Muscle of leg (tissue), 3 donors: ENCODE measurements at regions not wholly inside any gene's neighbourhood (a gene's known extent, or its start where the extent isn't known, plus 50 kb on each side); places are given as distances from the start of the nearest gene placed in this dataset.

Source experiments
- DNase-seq: peaks from one replicate; pipeline ENCODE4 v3.0.0; 2013
- H3K27ac ChIP-seq: one replicate; pipeline ENCODE4 v1.5.1; 2013; ENCODE audit warnings: mild to moderate bottlenecking, low read length, control low read depth
- H3K27me3 ChIP-seq: one replicate; pipeline ENCODE4 v1.6.1; 2013; ENCODE audit warnings: low read length; ENCODE audit not compliant: control insufficient read depth, insufficient read depth
- H3K36me3 ChIP-seq: one replicate; pipeline ENCODE4 v1.6.1; 2013; ENCODE audit warnings: low read length; ENCODE audit not compliant: control insufficient read depth, insufficient read depth
- H3K4me1 ChIP-seq: one replicate; pipeline ENCODE4 v1.6.1; 2013; ENCODE audit warnings: low read length; ENCODE audit not compliant: control insufficient read depth, insufficient read depth
- H3K4me3 ChIP-seq: one replicate; pipeline ENCODE4 v1.5.1; 2013; ENCODE audit warnings: low read length, control low read depth
- H3K9me3 ChIP-seq: replicated peaks from 2 replicates; pipeline ENCODE4 v1.6.1; 2013; ENCODE audit warnings: low read depth, low read length; ENCODE audit not compliant: control insufficient read depth
- WGBS: methylation state at CpG from one replicate; pipeline ENCODE4 v1.1.5; 2013; ENCODE audit warnings: missing lambda C conversion rate; ENCODE audit not compliant: insufficient coverage; 5-methylcytosine and 5-hydroxymethylcytosine counted together

DNA sequence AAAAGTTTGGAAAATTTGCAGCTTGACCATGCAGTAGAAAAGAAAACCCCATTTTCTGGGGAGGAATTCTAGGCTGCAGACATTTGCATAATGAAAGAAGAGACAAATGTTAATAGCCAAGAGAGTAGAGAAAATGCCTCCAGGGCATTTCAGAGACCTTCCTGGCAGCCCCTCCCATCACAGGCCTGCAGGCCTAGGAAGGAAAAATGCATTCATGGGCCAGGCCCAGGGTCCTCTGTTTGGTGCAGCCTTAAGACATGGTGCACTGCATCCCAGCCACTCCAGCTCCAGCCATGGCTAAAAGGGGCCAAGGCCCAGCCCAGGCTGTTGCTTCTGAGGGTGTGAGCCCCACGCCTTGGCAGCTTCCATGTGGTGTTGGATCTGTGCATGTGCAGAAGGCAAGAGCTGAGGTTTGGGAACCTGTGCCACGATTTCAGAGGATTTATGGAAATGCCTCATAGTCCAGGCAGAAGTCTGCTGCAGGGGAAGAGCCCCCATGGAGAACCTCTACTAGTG is 75.0 kb upstream of the OR13F1 start:
- WGBS: 42% methylated on average over 2 of the region's 2 CpGs
- H3K27ac ChIP-seq: no peak overlapping the region
- peaks cover 4% of the 10 kb centered on the region for H3K9me3 ChIP-seq
- no peaks in the 10 kb centered on the region for H3K27me3 ChIP-seq
- no peak overlapping the region for H3K4me3 ChIP-seq
- DNase-seq: no peak
- H3K36me3 ChIP-seq: no peaks in the 10 kb centered on the region
- H3K4me1 ChIP-seq: no peaks in the 10 kb centered on the region

DNA sequence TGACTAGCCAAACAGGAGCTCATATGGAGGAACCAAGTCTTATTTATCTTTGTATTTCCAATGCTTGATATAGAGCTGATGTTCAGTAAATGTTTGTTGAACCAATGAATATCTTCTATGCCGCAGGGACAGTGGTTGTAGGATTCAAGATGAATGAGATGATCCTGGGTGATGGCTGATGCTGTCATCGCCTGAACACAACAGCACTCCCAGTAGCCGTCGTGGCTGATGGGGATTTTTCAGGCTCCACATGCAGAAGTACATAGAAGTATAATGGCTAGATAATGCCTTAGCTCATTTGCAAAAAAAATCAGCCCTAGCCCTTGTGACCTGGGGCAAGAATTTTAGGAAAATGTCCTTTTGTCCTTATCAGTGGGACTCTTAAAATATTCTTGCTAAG is 69.0 kb upstream of the OR13F1 start:
- Histone ChIP-seq H3K4me1 (no peaks in the 10 kb centered on the region), H3K9me3 (no peaks in the 10 kb centered on the region), H3K27me3 (no peaks in the 10 kb centered on the region), H3K27ac (no peak overlapping the region), H3K4me3 (no peak overlapping the region), H3K36me3 (no peaks in the 10 kb centered on the region)
- WGBS: 100% methylated on average over 1 of the region's 4 CpGs
- DNase-seq: no peak

DNA sequence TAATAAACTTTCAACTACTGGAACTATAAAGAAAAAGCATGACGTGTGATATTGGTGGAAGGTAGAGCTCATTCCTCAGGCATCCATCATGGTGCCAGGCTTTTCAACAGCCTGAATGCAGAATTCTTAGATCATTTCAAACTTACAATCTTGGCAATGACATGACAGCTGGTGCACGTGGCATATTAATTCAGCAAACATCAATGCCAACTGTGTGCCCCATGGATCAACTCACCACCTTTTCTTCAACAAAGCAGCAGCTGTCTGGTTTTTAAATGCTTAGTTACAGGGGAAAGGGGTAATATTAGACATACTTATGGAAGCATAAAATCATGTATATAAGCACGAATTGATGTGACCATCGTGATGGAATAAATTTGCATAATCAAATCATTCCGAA is 56.0 kb upstream of the OR13F1 start:
- peak; percentile 10 for DNase-seq
- H3K4me3 ChIP-seq: no peak overlapping the region
- no peak overlapping the region for H3K27ac ChIP-seq
- WGBS: 0% methylated on average over 1 of the region's 5 CpGs
- H3K36me3 ChIP-seq: no peaks in the 10 kb centered on the region
- no peaks in the 10 kb centered on the region for H3K9me3 ChIP-seq
- H3K27me3 ChIP-seq: no peaks in the 10 kb centered on the region
- no peaks in the 10 kb centered on the region for H3K4me1 ChIP-seq
